Urinary bladder (tissue), 3 donors: ENCODE measurements at regions not wholly inside any gene's neighbourhood (a gene's known extent, or its start where the extent isn't known, plus 50 kb on each side); places are given as distances from the start of the nearest gene placed in this dataset.
"Not testable (repeated sequence)": the region's sequence is repeated elsewhere in the genome, so short reads cannot be mapped to it uniquely, and the experiment has no call there.

Experiments
- DNase-seq: peaks from one replicate; pipeline ENCODE4 v3.0.0-alpha.2; 2015; ENCODE audit errors: extremely low spot score
- H3K27ac ChIP-seq: one replicate; pipeline ENCODE4 v1.5.1; 2013; ENCODE audit warnings: low read depth, mild to moderate bottlenecking, moderate library complexity
- H3K36me3 ChIP-seq: one replicate; pipeline ENCODE4 v1.6.1; 2013; ENCODE audit warnings: mild to moderate bottlenecking, moderate library complexity; ENCODE audit not compliant: insufficient read depth
- H3K4me1 ChIP-seq: one replicate; pipeline ENCODE4 v1.6.1; 2013; ENCODE audit warnings: mild to moderate bottlenecking, moderate library complexity; ENCODE audit not compliant: insufficient read depth
- H3K4me3 ChIP-seq: one replicate; pipeline ENCODE4 v1.5.1; 2013; ENCODE audit warnings: low read depth, low read length
- WGBS: extraction: QIAGEN DNeasy Blood & Tissue Kit; methylation state at CpG from one replicate; pipeline ENCODE4 v1.1.7; 2013; 5-methylcytosine and 5-hydroxymethylcytosine counted together
- donor health status: healthy with polysubstance abuse.
- donor health status: healthy.

DNA sequence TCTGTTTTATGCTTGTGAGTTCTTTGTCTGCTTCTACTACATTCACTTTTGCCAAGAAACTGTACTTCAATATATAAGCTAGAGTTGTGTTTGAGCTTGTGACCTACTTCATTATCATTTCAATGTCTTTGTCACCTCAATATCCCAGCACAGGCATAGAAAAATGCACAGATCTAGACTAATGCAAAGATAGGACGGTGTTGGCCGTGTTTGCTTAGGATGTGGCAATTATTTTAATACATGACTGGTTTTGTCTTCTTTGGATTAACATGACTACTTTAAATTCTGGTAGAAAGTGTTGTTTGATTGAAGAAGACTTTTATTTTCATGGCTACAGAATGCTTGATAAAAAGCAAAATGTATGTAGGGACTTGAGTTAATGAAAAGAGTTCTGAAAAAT lies 1075.0 kb upstream of the GJE1 start:
- 89% methylated on average over 2 of the region's 2 CpGs for WGBS
- H3K4me1 ChIP-seq: no peaks in the 10 kb centered on the region
- no peak overlapping the region for H3K4me3 ChIP-seq
- H3K36me3 ChIP-seq: no peaks in the 10 kb centered on the region
- no peak for DNase-seq
- H3K27ac ChIP-seq: no peak overlapping the region

DNA sequence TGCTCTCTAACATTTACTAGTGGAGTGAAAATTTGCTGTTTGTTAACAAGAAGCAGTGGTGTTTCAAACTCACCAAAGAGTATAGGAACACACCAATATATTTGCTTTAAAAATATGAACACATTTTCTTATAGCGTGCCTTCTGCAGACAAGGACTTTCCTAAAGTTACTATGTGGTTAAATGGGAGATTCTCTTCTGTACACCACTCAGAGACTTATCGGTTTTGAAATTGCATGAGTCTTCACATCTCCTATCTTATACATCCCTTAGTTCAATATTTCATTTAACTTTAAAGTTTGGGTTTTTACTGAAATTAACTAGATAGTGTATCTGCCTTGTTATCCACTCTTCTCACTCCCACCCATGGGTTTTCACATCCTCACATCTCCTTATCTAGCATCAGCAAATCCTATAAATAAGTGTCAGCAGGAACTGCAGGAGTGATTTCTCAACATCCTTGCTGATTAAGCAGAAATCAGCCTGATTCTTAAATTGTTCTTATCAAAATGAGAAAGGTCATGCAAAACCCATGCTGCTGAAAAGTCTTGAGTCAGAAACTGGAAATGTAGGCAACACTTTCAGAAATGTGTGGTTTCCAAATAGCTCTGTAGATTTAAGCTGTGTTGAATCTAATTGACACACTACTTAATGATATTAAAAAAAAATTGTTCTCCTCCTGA lies 1075.6 kb upstream of the GJE1 start:
- H3K4me3 ChIP-seq: no peak overlapping the region
- 84% methylated on average over 2 of the region's 2 CpGs for WGBS
- no peaks in the 10 kb centered on the region for H3K36me3 ChIP-seq
- H3K4me1 ChIP-seq: no peaks in the 10 kb centered on the region
- no peak for DNase-seq
- H3K27ac ChIP-seq: no peak overlapping the region

DNA sequence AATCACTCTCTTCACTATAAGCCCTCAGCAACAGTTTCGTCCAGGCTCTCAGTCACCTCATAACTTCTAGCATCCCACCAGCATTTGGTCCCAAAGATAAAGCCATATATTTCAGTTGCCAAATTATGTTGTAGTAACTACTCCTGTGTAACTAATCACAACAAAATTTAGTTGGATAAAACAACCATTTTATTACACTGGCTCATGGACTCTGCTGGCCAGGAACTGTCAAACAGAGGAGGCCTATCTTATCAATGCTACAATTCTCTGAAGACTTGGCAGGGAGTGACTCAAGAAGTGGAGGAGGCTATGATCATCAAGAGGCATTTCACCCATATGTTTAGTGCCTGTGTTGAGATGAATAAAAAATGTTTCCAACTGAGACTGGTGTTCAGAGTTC lies 1082.3 kb upstream of the GJE1 start:
- H3K27ac ChIP-seq: no peak overlapping the region
- no peak overlapping the region for H3K4me3 ChIP-seq
- 46% methylated on average over 1 of the region's 1 CpG for WGBS
- H3K36me3 ChIP-seq: no peaks in the 10 kb centered on the region
- H3K4me1 ChIP-seq: no peaks in the 10 kb centered on the region
- peak; percentile 4 for DNase-seq

DNA sequence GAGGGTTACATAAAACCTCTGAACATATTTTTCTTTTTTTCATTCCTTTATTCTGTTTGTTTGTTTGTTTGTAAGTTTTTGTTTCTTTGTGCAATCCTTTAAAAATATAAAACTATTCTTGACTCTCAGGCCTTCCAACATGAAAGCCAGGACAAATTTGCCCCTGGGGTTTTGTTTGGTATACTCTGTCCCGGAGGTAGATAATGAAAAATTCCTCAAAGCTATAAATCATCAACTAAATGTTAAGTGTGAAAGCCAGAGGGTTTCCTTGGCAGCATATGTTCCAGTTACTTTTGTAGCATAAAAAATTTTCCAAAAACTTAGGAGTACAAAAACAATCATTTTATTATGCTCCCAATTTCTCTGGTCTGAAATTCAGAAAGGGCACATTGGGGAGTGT lies 1084.3 kb upstream of the GJE1 start:
- H3K4me1 ChIP-seq: no peaks in the 10 kb centered on the region
- WGBS: 36% methylated on average over 1 of the region's 1 CpG
- H3K27ac ChIP-seq: no peak overlapping the region
- DNase-seq: no peak
- H3K4me3 ChIP-seq: no peak overlapping the region
- H3K36me3 ChIP-seq: no peaks in the 10 kb centered on the region

DNA sequence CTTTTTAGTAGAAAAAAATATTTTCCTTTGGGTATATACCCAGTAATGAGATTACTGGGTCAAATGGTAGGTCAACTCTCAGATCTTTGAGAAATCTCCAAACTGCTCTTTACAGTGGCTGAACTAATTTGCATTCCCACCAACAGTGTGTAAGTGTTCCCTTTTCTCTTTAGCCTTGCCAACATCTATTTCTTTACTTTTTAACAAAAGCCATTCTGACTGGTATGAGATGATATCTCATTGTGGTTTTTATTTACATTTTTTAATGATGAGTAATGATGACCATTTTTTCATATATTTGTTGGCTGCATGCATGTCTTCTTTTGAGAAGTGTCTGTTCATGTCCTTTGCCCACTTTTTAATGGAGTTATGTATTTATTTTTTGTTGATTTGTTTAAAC lies 1086.2 kb upstream of the GJE1 start:
- H3K4me1 ChIP-seq, H3K4me3 ChIP-seq, H3K36me3 ChIP-seq, DNase-seq, H3K27ac ChIP-seq: not testable (repeated sequence)

DNA sequence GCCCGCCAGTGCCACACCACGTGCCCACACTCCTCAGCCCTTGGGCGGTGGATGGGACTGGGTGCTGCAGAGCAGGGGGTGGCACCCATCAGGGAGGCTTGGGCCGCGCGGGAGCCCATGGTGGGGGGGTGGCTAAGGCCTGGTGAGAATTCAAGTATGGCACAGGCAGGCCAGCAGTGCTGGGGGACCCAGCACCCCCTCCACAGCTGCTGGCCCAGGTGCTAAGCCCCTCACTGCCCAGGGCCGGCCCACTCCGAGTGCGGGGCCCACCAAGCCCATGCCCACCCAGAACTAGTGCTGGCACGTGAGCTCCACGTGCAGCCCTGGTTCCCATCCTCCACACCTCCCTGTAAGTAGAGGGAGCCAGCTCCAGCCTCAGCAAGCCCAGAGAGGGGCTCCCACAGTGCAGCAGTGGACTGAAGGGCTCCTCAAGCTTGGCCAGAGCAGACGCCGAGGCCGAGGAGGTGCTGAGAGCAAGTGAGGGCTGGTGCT lies 1091.1 kb upstream of the GJE1 start:
- no peak overlapping the region for H3K27ac ChIP-seq
- no peak overlapping the region for H3K4me3 ChIP-seq
- no peaks in the 10 kb centered on the region for H3K36me3 ChIP-seq
- DNase-seq: no peak
- 92% methylated on average over 14 of the region's 14 CpGs for WGBS
- H3K4me1 ChIP-seq: no peaks in the 10 kb centered on the region

DNA sequence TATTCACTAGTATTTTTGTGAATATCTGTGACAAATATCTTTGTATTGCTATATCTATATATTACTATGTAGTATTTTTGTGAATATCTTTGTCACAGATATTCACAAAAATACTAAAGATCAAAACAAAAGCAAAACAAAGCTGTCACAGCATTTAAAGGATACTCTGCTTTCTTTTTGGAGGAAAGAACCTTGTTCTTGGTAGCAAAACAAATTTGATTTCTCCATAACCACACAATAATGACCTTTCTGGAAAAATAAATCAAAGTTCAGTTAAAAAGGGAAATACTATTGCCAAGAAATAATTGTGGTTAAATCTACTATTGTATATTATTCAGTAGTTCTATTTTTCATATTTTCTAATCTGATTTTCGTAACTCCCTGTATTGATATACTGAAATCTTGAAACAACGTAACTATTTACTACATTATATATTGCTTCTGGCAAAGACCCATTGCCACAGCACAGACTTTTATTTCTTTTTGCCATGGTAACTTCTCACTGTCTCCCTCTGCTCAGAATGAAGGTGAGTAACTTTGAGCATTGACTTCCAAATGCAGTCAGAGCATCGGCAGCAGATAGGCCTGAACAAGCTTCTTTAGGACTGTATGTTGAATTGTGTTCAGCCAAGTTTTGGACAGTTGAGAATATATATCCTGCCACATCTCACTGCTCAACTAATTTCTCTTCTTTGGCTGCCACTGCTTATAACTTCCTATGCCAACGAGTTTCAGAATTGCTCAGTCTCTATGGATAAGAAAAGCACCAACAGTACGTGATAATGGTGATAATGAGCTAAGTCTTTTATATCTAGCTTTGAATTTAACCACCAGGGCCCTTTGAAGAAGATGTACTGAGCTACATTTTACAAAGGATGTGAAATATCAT lies 1097.2 kb upstream of the GJE1 start:
- Histone ChIP-seq H3K4me1 (no peaks in the 10 kb centered on the region), H3K36me3 (no peaks in the 10 kb centered on the region), H3K4me3 (no peak overlapping the region), H3K27ac (no peak overlapping the region)
- DNase-seq: no peak
- 81% methylated on average over 5 of the region's 5 CpGs for WGBS

DNA sequence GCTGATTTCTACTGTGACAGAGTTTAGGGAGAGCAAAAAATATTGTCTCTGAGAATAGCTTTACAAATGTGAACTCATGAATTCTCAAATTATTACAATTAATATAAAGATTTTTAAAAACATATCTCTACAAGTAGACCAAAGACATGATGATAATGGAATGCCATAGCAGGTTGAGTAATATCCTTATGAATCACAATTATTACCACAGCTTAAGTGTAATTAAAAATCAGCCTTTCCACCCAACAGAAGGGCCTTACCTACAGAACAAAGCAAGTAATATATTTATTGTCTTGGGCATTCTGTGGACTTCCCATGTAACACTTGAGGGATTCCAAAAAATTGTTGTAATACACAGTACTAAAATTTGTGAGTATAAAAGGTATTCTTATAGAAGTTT lies 1099.6 kb upstream of the GJE1 start:
- H3K4me1 ChIP-seq: no peaks in the 10 kb centered on the region

DNA sequence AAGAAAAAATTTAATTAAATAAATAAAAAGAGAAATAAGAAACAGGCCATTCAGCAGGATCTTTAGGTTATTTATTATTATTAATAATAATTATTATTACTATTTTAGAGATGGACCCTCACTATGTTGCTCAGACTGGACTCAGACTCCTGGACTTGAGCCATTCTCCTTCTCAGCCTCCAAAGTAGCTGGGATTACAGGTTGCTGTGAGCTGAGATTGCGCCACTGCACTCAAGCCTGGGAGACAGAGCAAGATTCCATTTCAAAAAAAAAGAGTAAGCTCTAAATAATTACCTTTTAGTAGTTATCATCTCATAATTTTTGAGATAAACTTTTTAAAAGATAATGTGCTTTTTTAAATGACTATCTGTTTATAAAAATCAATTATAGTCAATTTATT lies 1102.8 kb upstream of the GJE1 start:
- Histone ChIP-seq H3K4me3 (no peak overlapping the region), H3K4me1 (no peaks in the 10 kb centered on the region)
- WGBS: 95% methylated on average over 1 of the region's 1 CpG

More for the DNA sequence above, 1099.6 kb upstream of the GJE1 start:
- no peak for DNase-seq
- H3K36me3 ChIP-seq: no peaks in the 10 kb centered on the region
- H3K27ac ChIP-seq: no peak overlapping the region
- H3K4me3 ChIP-seq: no peak overlapping the region

DNA sequence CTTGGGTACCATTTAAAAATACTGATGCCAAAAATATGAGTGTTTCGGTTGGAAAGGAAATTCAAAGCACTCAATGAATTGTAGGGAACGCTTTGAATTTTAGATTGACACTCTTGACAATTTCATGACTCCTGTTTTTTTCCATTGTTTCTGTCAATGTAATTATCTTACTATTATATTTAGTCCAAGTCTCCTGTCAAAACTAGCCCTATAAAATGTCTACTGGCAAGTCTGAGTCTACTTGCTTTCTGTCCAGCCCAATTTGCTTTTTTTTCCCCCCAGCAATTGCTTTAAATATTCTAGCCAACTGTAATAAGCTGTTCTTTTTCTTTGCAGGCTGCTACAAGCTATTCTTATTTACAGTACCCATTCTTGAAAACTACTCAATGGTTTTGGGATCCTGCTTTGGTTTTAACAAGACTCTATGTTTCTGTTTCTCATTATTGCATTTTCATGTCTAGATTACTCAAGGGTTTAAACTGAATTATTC lies 1103.9 kb upstream of the GJE1 start:
- no peak overlapping the region for H3K4me3 ChIP-seq
- no peak for DNase-seq
- no peak overlapping the region for H3K27ac ChIP-seq
- 40% methylated on average over 2 of the region's 2 CpGs for WGBS
- H3K4me1 ChIP-seq: no peaks in the 10 kb centered on the region
- no peaks in the 10 kb centered on the region for H3K36me3 ChIP-seq

More for the DNA sequence above, 1102.8 kb upstream of the GJE1 start:
- Histone ChIP-seq H3K36me3 (no peaks in the 10 kb centered on the region), H3K27ac (no peak overlapping the region)
- DNase-seq: no peak

DNA sequence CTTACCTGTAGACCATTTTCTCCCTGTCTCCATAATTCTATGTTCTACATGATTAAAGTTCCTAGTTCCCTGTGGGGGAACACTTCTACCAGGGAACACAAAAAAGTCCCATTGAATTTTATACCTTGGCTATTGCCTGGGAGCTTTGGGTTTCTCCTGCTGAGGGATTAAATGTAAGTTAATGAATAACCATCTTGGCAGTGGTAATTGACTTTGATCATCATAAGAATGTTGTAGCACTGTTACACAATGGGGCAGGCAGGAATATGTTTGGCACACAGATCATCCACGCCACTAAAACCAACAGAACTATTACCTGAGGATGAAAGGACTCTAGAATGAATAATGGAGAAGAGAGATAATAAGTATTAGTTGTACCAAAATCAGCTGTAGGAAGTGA lies 1106.2 kb upstream of the GJE1 start:
- no peaks in the 10 kb centered on the region for H3K4me1 ChIP-seq
- no peak overlapping the region for H3K4me3 ChIP-seq
- no peak overlapping the region for H3K27ac ChIP-seq
- no peak for DNase-seq
- no peaks in the 10 kb centered on the region for H3K36me3 ChIP-seq
- 92% methylated on average over 1 of the region's 1 CpG for WGBS

DNA sequence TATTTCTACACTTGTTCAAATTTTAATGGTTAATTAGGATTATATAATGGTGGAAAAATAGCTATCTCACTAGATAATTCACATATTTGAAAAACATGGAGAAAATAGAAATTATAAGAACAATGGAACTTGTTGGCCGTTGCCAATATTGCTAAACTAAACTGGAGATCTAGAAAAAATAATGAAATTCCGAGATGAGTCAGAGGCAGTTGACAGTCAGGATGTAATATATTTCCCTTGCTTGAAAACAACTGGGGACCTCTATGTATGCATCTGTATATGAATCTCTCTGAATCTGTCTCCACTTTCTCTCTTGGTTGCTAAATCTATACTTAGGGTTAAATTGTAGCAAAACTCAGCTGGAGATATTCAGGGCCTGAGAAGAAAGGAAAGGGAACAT lies 1108.2 kb upstream of the GJE1 start:
- no peaks in the 10 kb centered on the region for H3K36me3 ChIP-seq
- H3K27ac ChIP-seq: no peak overlapping the region
- no peak overlapping the region for H3K4me3 ChIP-seq
- 88% methylated on average over 2 of the region's 2 CpGs for WGBS
- no peak for DNase-seq
- no peaks in the 10 kb centered on the region for H3K4me1 ChIP-seq

DNA sequence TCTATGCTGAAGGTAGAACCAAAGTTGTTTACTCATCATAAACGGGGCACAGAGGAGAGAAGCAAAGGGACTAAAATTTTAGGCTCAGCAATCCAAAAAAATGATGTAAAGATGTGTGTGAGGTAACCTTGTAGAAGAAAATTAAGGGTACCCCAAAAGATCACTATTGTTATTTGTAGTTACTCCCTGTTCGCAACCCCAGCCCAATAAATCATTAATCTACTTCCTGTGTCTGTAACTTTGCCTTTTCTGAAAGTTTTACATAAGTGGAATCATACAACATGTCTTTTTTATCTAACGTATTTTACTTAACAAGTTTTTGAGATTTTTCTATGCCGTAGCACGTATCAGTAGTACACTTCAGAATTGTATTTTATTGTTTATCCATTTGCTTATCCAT lies 1114.8 kb upstream of the GJE1 start:
- Histone ChIP-seq H3K36me3 (no peaks in the 10 kb centered on the region), H3K4me1 (no peaks in the 10 kb centered on the region), H3K27ac (no peak overlapping the region), H3K4me3 (no peak overlapping the region)
- DNase-seq: no peak
- 89% methylated on average over 5 of the region's 5 CpGs for WGBS

DNA sequence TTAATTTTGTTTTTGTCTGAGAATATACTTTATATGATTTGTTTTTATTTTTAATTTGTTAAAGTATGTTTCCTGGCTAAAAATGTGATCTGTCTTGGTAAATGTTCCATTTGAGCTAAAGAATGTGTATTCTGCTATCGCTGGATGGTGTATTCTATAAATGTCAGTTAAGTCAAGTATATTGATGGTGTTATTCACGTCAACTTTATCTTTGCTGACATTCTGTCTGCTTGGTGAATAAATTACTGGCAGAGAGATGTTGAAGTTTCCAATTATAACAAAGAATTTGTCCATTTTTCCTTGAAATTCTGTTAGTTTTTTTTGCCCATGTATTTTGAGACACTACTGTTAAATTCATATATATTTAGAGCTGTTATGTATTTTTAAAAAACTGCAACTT lies 1131.8 kb upstream of the GJE1 start:
- no peaks in the 10 kb centered on the region for H3K36me3 ChIP-seq
- WGBS: 81% methylated on average over 2 of the region's 2 CpGs
- no peak overlapping the region for H3K27ac ChIP-seq
- no peak overlapping the region for H3K4me3 ChIP-seq
- no peaks in the 10 kb centered on the region for H3K4me1 ChIP-seq
- no peak for DNase-seq
